SU-DHL-6 (cell line): ENCODE measurements at regions not wholly inside any gene's neighbourhood (a gene's known extent, or its start where the extent isn't known, plus 50 kb on each side); places are given as distances from the start of the nearest gene placed in this dataset.

Source experiments
- CTCF ChIP-seq: fragments of 200-600 bp; sonication (generic); IDR thresholded peaks from one replicate; pipeline ENCODE4 v1.5.1; 2017; ENCODE audit warnings: antibody characterized with exemption, mild to moderate bottlenecking, low read length, moderate library complexity; ENCODE audit not compliant: insufficient read depth, poor library complexity, severe bottlenecking
- EZH2phosphoT487 ChIP-seq: fragments of 200-600 bp; sonication (generic), shearing (Covaris generic); conservative IDR thresholded peaks from 2 replicates; pipeline ENCODE4 v1.6.1; 2018; ENCODE audit warnings: mild to moderate bottlenecking, antibody characterized with exemption, low read length, moderate library complexity, mixed read lengths

GRCh38 chr3:69474186-69474585 is 88.3 kb upstream of the FRMD4B start:
- TF ChIP-seq CTCF = no peak
- TF ChIP-seq EZH2phosphoT487 = no peak
